NCI-H1694 (cell line): ENCODE measurements at regions not wholly inside any gene's neighbourhood (a gene's known extent, or its start where the extent isn't known, plus 50 kb on each side); places are given as distances from the start of the nearest gene placed in this dataset.

Source experiments
- DNase-seq: peaks from one replicate; lab custom pipeline; 2025; lab: John Stamatoyannopoulos, UW

GRCh38 chr22:49073873-49074417, 753.7 kb downstream of the BRD1 start:
- no peak for DNase-seq

GRCh38 chr22:49072996-49073645, 754.6 kb downstream of the BRD1 start:
- DNase-seq: no peak

DNA sequence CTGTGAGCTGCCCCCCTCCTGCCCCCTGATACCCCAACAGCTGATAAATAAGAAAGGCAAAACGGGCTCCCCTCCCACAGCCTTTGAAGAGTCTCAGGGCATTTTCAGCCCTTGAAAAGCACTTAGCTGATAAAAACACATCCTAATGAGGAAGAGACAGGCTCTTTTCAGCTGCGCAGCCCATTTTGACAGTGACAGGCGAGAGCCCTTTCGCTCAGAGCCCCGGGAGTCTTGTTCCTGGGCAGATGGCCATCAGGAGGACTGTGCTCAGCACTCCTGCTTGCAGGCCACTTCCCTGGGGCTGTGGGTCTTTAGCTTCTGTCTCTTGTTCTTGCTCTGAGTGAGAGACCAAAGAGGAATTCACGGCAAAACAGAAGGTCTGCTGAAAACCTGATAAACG, 757.2 kb downstream of the BRD1 start:
- DNase-seq: no peak

GRCh38 chr22:49068861-49069500, 758.7 kb downstream of the BRD1 start:
- no peak for DNase-seq

- no peak for DNase-seq
Observed at GRCh38 chr22:49067504-49067903, 760.2 kb downstream of the BRD1 start.

DNA sequence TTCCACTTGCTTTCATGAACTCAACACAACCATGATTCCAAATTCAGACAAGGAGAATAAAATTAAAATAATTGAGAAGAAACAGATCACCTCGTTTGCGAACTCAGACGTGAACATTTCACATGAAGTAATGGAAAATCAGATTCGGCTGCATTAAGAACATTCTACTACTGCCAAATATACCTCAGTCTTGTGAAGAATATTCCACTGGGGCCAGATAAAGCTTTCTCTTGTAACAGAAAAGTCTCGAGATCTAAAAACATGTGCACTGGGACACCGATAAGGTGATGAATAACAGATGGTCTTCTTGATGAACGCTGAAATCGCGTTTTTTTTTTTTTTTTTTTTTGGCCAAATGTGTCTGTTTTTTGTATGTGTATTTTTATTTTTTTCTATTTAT, 761.1 kb downstream of the BRD1 start:
- DNase-seq: no peak

DNA sequence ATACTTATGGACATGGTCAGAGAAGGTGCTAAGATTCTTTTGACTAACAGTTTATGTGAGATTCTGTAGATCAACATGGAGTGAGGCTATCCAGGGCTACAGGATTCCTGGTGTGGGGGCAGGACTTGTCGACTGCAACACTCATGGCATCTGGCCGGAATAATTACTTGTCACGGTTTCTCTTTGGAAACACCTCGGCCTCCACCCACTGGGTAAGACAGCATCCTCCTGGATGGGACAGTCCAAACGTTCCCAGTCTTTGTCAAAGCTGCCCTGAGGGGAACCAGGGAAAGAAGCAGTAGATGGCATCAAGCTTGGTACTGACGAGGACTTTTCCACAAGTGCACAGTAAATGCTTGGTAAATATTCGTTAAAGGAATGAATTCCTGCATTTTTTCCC, 762.8 kb downstream of the BRD1 start:
- DNase-seq: no peak

DNA sequence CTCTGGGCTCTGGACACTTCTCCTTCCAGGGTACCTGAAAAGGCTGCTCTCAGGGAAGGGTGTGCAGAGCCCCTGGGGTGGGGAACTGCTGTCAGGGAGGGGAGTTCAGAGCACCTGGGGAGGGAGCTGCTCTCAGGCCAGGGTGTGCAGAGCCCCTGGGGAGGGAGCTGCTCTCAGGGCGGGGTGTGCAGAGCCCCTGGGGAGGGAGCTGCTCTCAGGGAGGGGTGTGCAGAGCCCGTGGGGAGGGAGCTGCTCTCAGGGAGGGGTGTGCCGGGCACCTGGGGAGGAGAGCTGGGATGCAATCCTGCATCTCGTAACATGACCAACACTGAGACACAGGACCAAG, 764.2 kb downstream of the BRD1 start:
- no peak for DNase-seq

DNA sequence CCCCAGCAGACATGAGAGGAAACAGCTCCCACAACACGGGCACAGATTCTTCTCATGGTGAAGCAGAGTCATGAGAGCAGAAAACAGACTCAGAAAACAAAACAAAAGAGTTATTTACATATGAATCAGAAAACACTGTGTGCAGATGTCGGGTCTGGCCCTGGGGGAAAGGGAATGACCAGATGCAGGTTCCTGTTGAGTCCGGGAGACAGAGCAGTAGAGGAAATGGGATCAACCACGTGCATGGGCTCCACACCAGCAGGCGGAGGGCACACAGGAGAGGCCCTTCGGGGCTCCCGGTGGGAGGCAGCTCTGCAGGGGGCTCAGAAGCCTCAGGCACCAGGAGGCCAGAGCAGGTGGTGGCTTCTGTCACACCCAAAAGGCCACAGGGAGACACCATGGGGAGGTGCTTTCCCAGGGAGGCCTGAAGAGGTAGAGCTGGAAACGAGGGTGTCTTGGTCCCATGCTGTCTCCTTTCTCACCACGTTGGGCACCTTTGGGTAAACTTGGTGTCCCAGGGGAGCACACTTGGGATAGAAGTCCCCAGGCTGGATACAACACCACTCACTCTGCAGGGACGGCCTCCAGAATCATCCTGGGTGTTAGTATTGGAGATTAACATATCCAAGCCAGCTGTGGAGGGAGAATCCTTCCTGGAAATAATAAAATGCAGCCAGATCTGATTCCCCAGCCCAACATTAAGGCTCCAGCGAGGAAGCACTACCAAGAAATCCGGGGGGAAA, 764.7 kb downstream of the BRD1 start:
- no peak for DNase-seq

DNA sequence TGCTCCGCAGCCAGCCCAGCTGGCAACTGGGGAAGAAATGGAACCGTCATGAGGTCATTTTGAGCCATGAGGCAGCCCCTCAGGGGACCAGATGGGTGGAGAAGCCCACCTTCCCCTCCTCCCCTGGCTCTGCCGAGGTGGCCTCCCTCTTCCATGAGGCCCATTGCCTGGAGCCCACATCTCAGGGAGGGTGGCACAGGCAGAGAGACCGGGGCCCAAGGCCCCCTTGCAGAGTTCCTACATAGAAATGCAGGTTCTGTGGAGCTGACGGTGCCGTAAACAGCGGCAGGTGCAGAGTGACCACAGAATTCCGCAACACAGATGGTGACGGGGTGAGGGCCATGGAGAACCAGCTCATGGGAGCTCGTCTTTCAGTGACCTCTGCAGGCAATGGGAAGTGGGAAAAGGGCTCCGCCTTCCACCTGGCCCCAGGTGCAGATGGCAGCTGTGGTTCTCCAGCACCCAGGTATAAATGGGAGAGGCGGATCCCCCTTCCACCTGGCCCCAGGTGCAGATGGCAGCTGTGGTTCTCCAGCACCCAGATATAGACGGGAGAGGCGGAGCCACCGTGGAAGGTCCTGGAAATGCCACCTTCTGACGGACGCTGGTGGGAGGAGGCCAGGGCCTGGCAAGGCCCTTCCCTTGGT, 765.4 kb downstream of the BRD1 start:
- no peak for DNase-seq

DNA sequence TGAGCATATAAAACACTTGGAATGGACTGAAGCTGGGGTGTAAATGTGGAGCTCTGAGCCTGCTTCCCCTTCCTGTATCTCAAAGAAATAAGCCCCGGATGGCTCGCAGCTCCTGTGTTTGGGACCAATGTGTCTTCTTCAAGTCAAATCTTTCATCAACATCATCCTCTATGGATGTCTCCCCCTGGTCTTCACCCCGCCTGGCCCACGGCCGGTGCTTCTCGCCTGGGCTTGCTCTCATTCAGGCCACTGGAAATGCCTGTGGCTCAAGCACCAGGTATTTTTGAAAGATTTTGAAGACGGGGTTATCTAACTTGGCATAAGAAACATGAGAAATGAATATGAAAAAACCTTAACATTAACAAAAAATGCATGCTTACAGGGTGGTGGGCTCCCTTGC, 769.8 kb downstream of the BRD1 start:
- DNase-seq: no peak

DNA sequence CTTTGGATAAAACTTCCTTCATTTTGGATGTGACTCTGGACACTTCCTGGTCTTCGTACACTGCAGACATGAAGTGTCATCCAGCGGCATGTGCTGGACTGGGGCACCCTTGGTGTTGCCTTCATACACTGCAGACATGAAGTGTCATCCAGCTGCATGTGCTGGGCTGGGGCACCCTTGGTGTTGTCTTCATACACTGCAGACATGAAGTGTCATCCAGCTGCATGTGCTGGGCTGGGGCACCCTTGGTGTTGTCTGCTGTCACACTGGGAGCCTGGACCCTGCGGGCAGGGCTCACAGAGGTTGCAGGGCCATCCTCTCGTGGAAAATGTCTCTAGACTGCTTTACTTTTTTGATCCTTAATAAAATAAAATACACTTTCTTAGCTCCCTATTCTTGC, 771.4 kb downstream of the BRD1 start:
- DNase-seq: no peak

DNA sequence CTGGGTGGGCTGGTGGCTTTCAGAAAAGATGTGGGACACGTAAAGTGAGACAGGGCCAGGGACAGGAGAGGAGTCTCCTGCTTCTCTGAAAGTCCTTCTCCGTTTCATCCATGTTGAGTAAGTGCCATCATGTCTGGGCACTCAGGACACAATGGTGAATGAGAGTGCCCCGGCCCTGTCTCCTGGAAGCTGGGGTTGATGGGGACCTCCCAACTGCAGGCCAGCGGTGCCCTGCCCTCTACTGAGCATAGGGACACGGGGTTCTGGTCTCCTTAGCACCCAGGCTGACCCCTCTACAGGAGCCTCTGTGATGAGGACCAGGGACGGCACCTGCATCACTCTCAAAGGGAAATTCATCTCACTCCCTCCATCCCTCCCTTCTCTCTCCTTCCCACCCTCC, 772.3 kb downstream of the BRD1 start:
- no peak for DNase-seq

GRCh38 chr22:49053578-49053977, 774.1 kb downstream of the BRD1 start:
- no peak for DNase-seq

- no peak for DNase-seq
Observed at GRCh38 chr22:49052560-49052959, 775.1 kb downstream of the BRD1 start.

- DNase-seq: no peak
Observed at GRCh38 chr22:49052023-49052538, 775.6 kb downstream of the BRD1 start.

- no peak for DNase-seq
Observed at GRCh38 chr22:49051491-49052022, 776.1 kb downstream of the BRD1 start.

DNA sequence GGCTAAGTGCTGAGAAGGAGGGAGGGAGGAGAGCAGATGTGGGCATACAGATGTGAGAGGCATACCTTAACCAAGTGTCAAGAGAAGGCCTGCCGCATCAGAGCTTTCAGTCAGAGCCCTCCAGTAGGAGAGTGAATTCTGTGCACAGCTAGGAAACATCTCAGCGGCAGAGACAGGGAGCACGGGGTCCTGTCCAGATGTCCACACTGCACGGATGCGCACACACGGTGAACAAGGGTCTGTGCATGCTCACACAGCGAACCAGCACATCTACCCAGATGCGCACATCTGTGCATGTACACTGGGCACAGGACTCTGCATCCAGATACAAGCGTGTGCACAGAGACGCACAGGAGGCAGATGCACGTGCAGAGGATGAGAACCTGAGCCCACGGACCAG, 778.0 kb downstream of the BRD1 start:
- DNase-seq: no peak

GRCh38 chr22:49048591-49048990, 779.1 kb downstream of the BRD1 start:
- DNase-seq: no peak

- DNase-seq: no peak
Observed at GRCh38 chr22:49047447-49047846, 780.2 kb downstream of the BRD1 start.

DNA sequence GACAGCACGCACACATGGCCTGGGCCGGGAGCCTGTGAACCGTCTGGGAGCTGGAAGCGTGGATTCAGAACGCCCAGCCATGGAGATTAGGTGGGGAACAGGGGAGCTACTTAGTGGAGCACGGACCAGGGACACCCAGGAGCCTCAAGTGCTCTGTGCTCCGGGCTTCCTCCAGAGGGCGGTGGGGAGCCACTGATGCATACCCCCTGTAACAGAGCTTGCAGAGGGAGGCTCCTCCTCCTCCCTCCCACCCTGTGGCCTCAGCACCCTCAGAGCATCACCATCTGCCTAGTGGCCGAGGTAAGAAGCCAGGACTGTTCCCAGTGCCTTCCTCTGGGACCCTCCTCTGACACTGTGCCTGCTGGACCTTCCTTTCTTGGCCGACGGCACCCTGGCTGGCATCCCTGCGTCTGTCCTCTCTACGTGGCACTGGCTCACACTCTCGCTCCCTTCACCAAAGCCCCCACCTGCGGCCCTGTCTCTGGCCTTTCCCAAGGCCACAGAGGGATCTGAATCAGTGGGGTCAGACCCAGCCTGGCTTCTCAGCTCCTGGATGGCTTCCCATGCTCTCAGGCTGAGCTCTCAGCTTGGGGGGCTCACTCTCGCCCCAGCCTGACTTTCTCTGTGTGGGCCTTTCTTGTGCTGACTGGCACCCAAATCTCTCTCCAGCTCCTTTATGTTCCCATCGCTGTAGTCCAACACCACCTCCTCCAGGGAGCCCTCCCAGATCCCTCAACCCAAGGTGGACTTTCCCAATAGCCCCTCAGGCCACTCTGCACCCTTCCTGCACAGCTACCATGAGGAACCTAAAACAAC, 780.9 kb downstream of the BRD1 start:
- peak; percentile 84 for DNase-seq
